Heart left ventricle (tissue), 16 donors: ENCODE measurements at regions not wholly inside any gene's neighbourhood (a gene's known extent, or its start where the extent isn't known, plus 50 kb on each side); places are given as distances from the start of the nearest gene placed in this dataset.

ENCODE experiments used
- ATAC-seq, 4 donors: fragments of 200-7000 bp; cut with Tn5 transposase; one replicate each; pipeline ENCODE4 v1.9.1; 2020 to 2022; ENCODE audit warnings: moderate library complexity in 4 of 4, mild to moderate bottlenecking in 3 of 4, moderate number of reproducible peaks in 1 of 4
- DNase-seq, 5 donors: peaks; one replicate each; pipeline ENCODE4 v3.0.0-alpha.2; 2020
- H3K27ac ChIP-seq, 12 donors: fragments of 200-600 bp; sonication (generic) in 4 of 12; one replicate each; pipeline versions ENCODE4 v1.5.0 to v1.8.0; 2016 to 2022; ENCODE audit warnings: mild to moderate bottlenecking in 2 of 12
- H3K27me3 ChIP-seq, 9 donors: fragments of 200-600 bp; sonication (generic) in 2 of 9; one replicate each; pipeline versions ENCODE4 v1.5.1 to v1.8.0; 2016 to 2022; ENCODE audit warnings: mild to moderate bottlenecking in 3 of 9
- H3K36me3 ChIP-seq, 9 donors: fragments of 200-600 bp; sonication (generic) in 2 of 9; one replicate each; pipeline versions ENCODE4 v1.5.0 to v1.8.0; 2018 to 2022; ENCODE audit warnings: mild to moderate bottlenecking in 2 of 9
- H3K4me1 ChIP-seq, 12 donors: fragments of 200-600 bp; sonication (generic) in 4 of 12; one replicate each; pipeline versions ENCODE4 v1.5.0 to v1.8.0; 2016 to 2022; ENCODE audit warnings: mild to moderate bottlenecking in 3 of 12
- H3K4me3 ChIP-seq, 12 donors: fragments of 200-600 bp; sonication (generic) in 4 of 12; one replicate each; pipeline versions ENCODE4 v1.5.0 to v1.8.0; 2017 to 2022; ENCODE audit warnings: mild to moderate bottlenecking in 9 of 12, moderate library complexity in 4 of 12
- H3K9me3 ChIP-seq, 12 donors: fragments of 200-600 bp; sonication (generic) in 4 of 12; one replicate each; pipeline versions ENCODE4 v1.5.0 to v1.8.0; 2016 to 2022; ENCODE audit warnings: mild to moderate bottlenecking in 1 of 12
- CTCF ChIP-seq, 12 donors: fragments of 200-600 bp; sonication (generic) in 4 of 12; IDR thresholded peaks; one replicate each; pipeline versions ENCODE4 v1.5.0 to v1.8.0; 2018 to 2022; ENCODE audit warnings: antibody characterized with exemption in 12 of 12, mild to moderate bottlenecking in 5 of 12
- POLR2A ChIP-seq, 2 donors: fragments of 450-650 bp; IDR thresholded peaks; one replicate each; pipeline ENCODE4 v1.6.1; 2017; ENCODE audit warnings: antibody characterized with exemption in 2 of 2, mild to moderate bottlenecking in 2 of 2, moderate library complexity in 2 of 2
- WGBS, 4 donors: extraction: QIAGEN DNeasy Blood & Tissue Kit in 2 of 4; methylation state at CpG; one replicate each; pipeline versions ENCODE4 v1.1.5 to v1.1.7; 2013 to 2018; 5-methylcytosine and 5-hydroxymethylcytosine counted together
- intact Hi-C, 10 donors: fragments of 100-400 bp; cut with DNase I; formaldehyde crosslinking; loops; one replicate each; pipeline versions ENCODE4 v1.11.1 to v1.14.2; 2022
- donor health status: ischemic (EF 13 %, LVEDD 7.1; RV severe dilation, severe dysfunction).
- donor health status: healthy with polysubstance abuse.
- donor health status: DM: no; HTN: yes; CAD: no.
- donor health status: DM: no; HTN: no; CAD: no.
- donor health status: ischemic (EF 25% LVEDD 6.9; RV normal size, moderate dysfunction).
- donor health status: ischemic (EF 25% LVEDD 5.7; RV mildly dilated, moderate dysfunction).
- donor health status: healthy.
- donor health status: DM: yes; HTN: yes; CAD: no.
- donor health status: ischemic (EF 35%, LVEDD 5.7; RV mildly dilated, moderate dysfunction).
- donor health status: nonischemic (EF 11% LVEDD 7.7; RV severe dilation, severe dysfunction).
- donor health status: DM: yes; HTN: yes; CAD: no.
- donor health status: PGD.
- donor health status: ischemic (EF 29% LVEDD 5.4; RV normal size, mild dysfunction).
- donor health status: nonischemic (EF 23%, LVEDD 6.1; RV moderate dilation, normal function).

GRCh38 chr15:39313467-39313866 is 267.4 kb upstream of the THBS1 start:
- peaks cover 0 to 7% (median 0%) of the 10 kb centered on the region in 12 donors for H3K4me1 ChIP-seq
- ATAC-seq (no peak), DNase-seq (no peak)
- no peak overlapping the region for H3K4me3 ChIP-seq
- intact Hi-C loops = loop anchor here in 8 of 10 donors (1.0 to 10.0 kb wide), 4 partner anchors 261 to 269 kb away; partner anchors contain the start of gene THBS1 (in 6 of the 8)
- no peak for TF ChIP-seq CTCF (IDR thresholded peaks at IDR 0.05)
- TF ChIP-seq POLR2A (IDR thresholded peaks at IDR 0.05) = no peak
- no peaks in the 10 kb centered on the region for H3K36me3 ChIP-seq
- H3K27ac ChIP-seq = no peak overlapping the region
- 94 to 98% (median 95%) methylated on average over 3 of the region's 3 CpGs for WGBS, 4 donors
- H3K27me3 ChIP-seq = no peaks in the 10 kb centered on the region
- H3K9me3 ChIP-seq = no peaks in the 10 kb centered on the region

GRCh38 chr15:39313881-39314280 is 267.0 kb upstream of the THBS1 start:
- intact Hi-C loops = loop anchor here in 8 of 10 donors (1.0 to 10.0 kb wide), 4 partner anchors 261 to 268 kb away; partner anchors contain the start of gene THBS1 (in 6 of the 8)
- WGBS, 4 donors = 97 to 100% (median 99%) methylated on average over 1 of the region's 1 CpG
- ATAC-seq (no peak), DNase-seq (no peak)
- TF ChIP-seq POLR2A (IDR thresholded peaks at IDR 0.05) = no peak
- TF ChIP-seq CTCF (IDR thresholded peaks at IDR 0.05) = no peak
- Histone ChIP-seq H3K9me3 (no peaks in the 10 kb centered on the region), H3K36me3 (no peaks in the 10 kb centered on the region), H3K27me3 (no peaks in the 10 kb centered on the region), H3K4me1 (peaks cover 0 to 7% (median 0%) of the 10 kb centered on the region in 12 donors), H3K27ac (no peak overlapping the region), H3K4me3 (no peak overlapping the region)

- no peak for TF ChIP-seq CTCF (IDR thresholded peaks at IDR 0.05)
- TF ChIP-seq POLR2A (IDR thresholded peaks at IDR 0.05) = no peak
- intact Hi-C loops = loop anchor here in 1 of 10 donors (10.0 kb wide), 1 partner anchor 259 kb away; no protein-coding TSS in a partner anchor
- ATAC-seq = no peak
Observed at GRCh38 chr15:39315206-39315850, 265.6 kb upstream of the THBS1 start.

GRCh38 chr15:39317225-39317624 is 263.7 kb upstream of the THBS1 start:
- 94 to 97% (median 95%) methylated on average over 1 of the region's 1 CpG for whole genome bisulfite sequencing, 4 donors
- no peaks in the 10 kb centered on the region for H3K27me3 ChIP-seq
- intact Hi-C loops = loop anchor here in 1 of 10 donors (10.0 kb wide), 1 partner anchor 258 kb away; no protein-coding TSS in a partner anchor
- DNase-seq (no peak), ATAC-seq (no peak)
- peaks cover 0 to 21% (median 7%) of the 10 kb centered on the region in 12 donors for H3K9me3 ChIP-seq
- H3K27ac ChIP-seq = no peak overlapping the region
- no peaks in the 10 kb centered on the region for H3K36me3 ChIP-seq
- H3K4me1 ChIP-seq = peaks cover 0 to 7% (median 0%) of the 10 kb centered on the region in 12 donors
- no peak overlapping the region for H3K4me3 ChIP-seq
- TF ChIP-seq CTCF (IDR thresholded peaks at IDR 0.05) = no peak
- TF ChIP-seq POLR2A (IDR thresholded peaks at IDR 0.05) = no peak

More at GRCh38 chr15:39315206-39315850, 265.6 kb upstream of the THBS1 start:
- Histone ChIP-seq H3K27ac (no peak overlapping the region), H3K9me3 (peaks cover 0 to 8% (median 2%) of the 10 kb centered on the region in 12 donors), H3K27me3 (no peaks in the 10 kb centered on the region), H3K4me1 (peaks cover 0 to 7% (median 0%) of the 10 kb centered on the region in 12 donors), H3K4me3 (no peak overlapping the region), H3K36me3 (no peaks in the 10 kb centered on the region)
- 76 to 93% (median 85%) methylated on average over 1 of the region's 1 CpG for WGBS, 4 donors
- DNase-seq = no peak
